Urinary bladder (tissue), 4 donors: ENCODE measurements at regions not wholly inside any gene's neighbourhood (a gene's known extent, or its start where the extent isn't known, plus 50 kb on each side); places are given as distances from the start of the nearest gene placed in this dataset. TPM values are rescaled to one million over a fixed set of nuclear protein-coding genes. Genes with fewer than 3 reads are reported as not detected.
"Not testable (repeated sequence)": the region's sequence is repeated elsewhere in the genome, so short reads cannot be mapped to it uniquely, and the experiment has no call there.

ENCODE experiments used
- DNase-seq: peaks from one replicate; pipeline ENCODE4 v3.0.0-alpha.2; 2015; ENCODE audit errors: extremely low spot score
- H3K27ac ChIP-seq: one replicate; pipeline ENCODE4 v1.5.1; 2013; ENCODE audit warnings: low read depth, mild to moderate bottlenecking, moderate library complexity
- H3K36me3 ChIP-seq: one replicate; pipeline ENCODE4 v1.6.1; 2013; ENCODE audit warnings: mild to moderate bottlenecking, moderate library complexity; ENCODE audit not compliant: insufficient read depth
- H3K4me1 ChIP-seq: one replicate; pipeline ENCODE4 v1.6.1; 2013; ENCODE audit warnings: mild to moderate bottlenecking, moderate library complexity; ENCODE audit not compliant: insufficient read depth
- H3K4me3 ChIP-seq: one replicate; pipeline ENCODE4 v1.5.1; 2013; ENCODE audit warnings: low read depth, low read length
- WGBS: extraction: QIAGEN DNeasy Blood & Tissue Kit; methylation state at CpG from one replicate; pipeline ENCODE4 v1.1.7; 2013; 5-methylcytosine and 5-hydroxymethylcytosine counted together
- small RNA-seq: library from RNA; depleted of rRNA; stranded (forward); fragments of <200 nt; gene quantifications from one replicate; pipeline ENCODE3, GENCODE V24; 2014
- donor health status: healthy with polysubstance abuse.
- donor health status: healthy.

- H3K36me3 ChIP-seq, H3K4me1 ChIP-seq, H3K4me3 ChIP-seq, DNase-seq, H3K27ac ChIP-seq: not testable (repeated sequence)
- WGBS = 73% methylated on average over 2 of the region's 2 CpGs
These were observed 53.8 kb upstream of the EEF2KMT start for GRCh38 chr16:5151409-5151808.

Small RNA genes lying in the stretch of these regions (small RNA-seq; reads per million reads assigned to genes)
- gene AC007012.1 = not detected
- not detected for gene MIR8065
- not detected for gene RNU6-328P
- not detected for gene RNU6-457P
- gene RNU7-99P = not detected
- not detected for gene SNRPCP20
